ENCODE measurements at regions not wholly inside any gene's neighbourhood (a gene's known extent, or its start where the extent isn't known, plus 50 kb on each side); places are given as distances from the start of the nearest gene placed in this dataset.
"Not testable (repeated sequence)": the region's sequence is repeated elsewhere in the genome, so short reads cannot be mapped to it uniquely, and the experiment has no call there.

DNA sequence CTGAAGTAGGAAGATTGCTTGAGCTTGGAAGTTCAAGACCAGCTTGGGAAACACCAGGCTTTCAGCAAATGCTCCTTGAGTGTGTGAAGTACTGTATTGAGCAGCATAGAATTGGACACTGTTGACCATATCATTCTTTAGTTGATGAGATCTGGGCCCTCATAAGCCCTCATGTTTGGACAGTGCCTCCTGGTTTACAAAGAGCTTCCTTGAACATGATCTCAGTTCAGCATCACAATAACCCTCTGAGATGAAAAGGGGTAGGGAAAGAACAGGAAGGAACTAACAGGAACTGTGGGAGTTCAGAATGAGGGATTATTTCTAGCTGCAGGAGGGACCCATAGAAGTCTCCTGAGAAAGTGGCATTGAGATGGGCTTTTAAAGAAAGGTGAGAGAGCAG, 153.2 kb downstream of the C12orf75 start:
- DNase-seq: no peak

DNA sequence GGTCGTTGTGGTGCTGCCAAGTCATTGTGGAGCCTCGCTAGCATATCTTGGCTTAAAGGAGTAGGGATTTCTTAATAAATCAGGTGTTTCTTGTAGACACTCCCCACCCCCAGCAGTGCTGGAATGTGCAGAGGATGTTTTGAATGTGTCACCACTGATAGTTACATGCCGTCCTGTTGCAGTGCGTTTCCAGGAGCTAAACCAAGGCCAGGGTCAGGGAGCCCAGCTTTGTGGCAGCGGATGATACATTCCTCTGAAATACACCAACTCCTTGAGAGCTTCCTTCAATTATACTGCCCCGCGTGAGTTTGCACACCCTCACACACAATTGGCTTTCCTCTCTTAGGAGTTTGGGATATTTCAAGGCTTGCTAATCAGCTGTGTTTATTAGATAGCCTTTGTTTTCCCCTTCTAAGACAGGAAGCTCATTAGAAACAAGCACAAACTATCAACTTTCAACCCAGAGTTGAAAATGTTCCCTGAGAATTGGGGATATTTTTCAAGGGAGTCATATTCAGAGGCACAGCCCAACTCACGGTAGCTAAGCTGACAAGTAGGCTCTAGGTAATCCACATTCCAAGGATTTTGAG, 154.9 kb downstream of the C12orf75 start:
- no peak for DNase-seq

DNA sequence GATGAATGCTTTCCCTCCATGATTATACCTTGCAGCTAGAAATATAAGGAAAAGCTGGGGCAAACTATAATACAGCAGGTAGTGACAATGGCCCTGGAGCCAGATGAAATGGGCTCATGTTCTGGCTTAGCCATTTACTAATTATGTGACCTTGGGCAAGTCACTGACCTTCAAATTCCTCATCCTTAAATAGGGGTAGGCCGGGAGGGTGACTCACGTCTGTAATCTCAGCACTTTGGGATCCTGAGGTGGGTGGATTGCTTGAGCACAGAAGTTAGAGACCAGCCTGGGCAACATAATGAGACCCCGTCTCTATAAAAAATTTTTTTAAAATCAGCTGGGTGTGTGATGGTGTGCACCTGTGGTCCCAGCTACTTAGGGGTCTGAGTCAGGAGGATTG, 155.4 kb downstream of the C12orf75 start:
- no peak for DNase-seq

DNA sequence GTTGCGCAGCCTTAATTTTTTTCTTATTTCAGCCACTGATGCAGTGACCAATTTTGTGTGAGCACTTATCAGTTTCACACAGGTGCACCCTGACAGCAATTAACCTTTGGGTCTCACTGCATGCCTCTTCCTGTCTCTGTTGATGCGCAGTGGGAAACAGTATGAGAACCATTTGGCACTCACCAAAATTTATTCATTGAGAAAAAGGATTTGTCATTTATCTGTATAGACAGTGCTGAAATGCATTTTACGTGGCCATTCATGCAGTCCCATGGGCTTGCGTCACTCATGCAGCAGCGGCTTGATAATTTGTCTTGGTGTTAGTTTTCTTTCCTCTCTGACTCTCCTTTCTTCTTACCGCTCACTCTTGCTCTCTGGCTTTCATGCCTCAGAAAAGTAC, 157.5 kb downstream of the C12orf75 start:
- no peak for DNase-seq

DNA sequence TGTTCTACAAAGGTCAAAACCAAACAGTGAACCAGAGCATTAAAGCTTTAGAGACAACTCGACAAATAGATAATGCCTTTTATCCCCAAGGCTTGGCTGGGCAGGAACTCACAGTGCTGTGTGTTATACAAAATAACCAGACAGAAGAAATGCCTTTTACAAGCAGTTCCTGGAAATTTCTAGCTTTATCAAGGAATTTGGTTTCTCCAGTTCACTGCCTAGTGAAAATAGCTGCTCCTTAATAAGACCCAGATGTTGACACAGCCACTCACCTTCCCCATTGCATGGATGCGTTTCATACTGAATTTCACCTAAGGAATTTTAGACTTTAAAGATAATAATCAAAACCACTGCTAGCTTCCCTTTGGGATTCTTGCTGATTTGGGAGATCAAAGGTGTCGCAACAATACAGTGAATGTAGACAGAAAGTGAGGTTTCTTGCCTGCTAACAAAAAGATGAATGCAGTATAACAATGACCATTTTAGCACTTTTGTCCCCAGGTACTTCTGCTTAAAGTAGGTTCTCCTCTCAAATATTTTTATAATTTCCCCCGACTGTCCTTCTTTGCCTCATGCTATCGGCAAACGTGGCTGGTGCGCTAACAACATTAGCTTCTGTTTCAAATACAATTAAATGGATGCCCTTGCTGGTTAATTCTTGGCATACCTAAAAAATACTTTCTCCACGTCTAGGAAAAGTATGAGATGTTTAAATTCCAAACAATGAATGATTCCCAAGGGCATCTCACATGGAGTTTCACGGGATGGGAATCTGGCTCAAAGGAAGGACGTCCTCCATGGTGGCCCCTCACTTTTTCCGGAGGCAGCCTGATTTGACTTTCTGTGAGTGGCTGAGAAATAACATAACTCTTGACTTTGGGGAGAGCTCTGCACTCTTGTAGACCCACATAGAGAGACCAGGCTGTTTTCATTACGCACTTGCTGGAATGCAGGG, 162.4 kb downstream of the C12orf75 start:
- no peak for DNase-seq

DNA sequence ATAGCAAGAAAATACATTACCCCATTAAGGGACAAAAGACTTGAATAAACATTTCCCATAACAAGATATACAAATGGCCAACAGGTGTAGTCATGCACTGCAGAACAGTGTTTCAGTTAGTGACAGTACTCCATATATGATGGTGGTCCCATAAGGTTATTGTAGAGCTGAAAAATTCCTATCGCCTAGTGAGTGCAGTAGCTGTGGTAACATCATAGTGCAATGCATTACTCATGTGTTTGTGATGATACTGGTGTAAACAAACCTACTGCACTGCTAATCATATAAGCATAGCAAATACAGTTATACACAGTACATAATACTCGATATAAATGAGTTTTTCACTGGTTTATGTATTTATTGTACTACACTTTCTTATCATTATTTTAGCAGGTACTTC, 168.7 kb downstream of the C12orf75 start:
- DNase-seq: no peak

DNA sequence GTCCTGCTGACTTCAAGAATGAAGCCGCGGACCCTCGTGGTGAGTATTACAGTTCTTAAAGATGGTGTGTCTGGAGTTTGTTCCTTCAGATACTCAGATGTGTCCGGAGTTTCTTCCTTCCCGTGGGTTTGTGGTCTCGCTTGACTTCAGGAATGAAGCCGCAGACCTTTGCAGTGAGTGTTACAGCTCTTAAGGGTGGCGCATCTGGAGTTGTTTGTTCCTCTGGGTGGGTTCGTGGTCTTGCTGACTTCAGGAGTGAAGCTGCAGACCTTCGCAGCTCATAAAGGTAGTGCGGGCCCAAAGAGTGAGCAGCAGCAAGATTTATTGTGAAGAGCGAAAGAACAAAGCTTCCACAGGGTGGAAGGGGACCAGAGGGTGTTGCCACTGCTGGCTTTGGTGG, 170.2 kb downstream of the C12orf75 start:
- not testable (repeated sequence) for DNase-seq

DNA sequence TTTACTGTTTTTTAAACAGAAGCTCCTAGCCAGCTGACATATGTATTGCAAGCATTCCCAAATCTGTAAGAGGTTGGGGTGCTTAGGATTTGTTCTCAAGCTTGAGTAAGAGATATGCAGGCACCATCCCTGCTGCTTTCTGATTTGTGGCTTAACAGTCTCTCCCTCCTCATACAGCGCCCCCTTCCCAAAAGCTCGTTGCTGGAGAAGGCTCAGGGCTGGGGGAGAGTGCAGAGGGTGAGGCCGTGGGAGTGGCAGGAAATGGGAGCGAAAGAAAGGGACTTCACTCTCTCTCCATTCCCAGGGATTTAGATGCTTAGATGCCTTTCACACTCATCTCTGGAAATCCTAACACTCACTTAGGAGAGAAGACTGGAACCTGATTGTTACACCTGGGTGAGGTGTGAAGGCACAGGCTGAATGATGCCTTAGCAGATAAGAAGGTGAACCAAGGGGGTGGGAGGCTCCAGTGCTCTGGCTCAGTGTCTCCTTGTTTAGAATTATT, 172.0 kb downstream of the C12orf75 start:
- DNase-seq: no peak

DNA sequence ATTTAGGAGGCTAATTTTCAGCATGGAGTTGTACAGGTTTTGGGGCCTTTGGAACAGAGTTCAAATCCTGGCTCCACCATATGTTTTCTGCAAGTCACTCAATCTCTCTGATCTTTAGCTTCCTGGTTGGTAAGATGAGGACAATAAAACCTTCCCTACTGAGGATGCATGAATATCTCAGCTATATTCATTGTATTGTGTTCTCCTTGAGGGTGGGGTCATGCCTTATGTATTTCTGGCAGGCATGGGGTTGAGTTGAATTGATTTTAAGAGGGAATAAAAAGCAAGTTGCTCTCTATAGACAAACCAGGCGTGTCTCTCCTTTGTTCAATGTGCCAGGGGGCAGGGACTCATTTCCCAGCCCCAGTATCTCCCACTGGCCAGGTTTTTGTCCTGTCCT, 173.1 kb downstream of the C12orf75 start:
- no peak for DNase-seq

DNA sequence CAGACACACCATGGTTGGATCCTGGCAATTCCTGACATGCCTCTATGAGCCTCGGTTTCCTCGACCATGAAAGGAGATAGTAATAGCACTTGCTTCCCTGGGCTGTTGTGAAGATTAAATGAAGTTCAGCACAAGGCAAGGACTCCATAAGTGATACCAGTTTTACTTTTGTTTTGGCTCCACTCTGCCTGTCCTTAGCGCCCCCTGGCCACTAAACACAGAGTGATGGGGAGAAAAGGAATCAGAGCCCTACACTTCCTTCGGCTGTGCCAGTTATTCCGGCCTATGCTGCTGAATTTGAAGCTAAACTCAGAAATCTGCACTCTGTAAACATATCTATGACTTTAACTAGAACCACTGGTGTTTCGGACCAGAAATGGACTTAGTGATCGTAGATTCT, 173.8 kb downstream of the C12orf75 start:
- no peak for DNase-seq

- DNase-seq: no peak
Measured at GRCh38 chr12:105506678-105507310, 176.3 kb downstream of the C12orf75 start.

GRCh38 chr12:105507311-105508038, 177.0 kb downstream of the C12orf75 start:
- DNase-seq: no peak

DNA sequence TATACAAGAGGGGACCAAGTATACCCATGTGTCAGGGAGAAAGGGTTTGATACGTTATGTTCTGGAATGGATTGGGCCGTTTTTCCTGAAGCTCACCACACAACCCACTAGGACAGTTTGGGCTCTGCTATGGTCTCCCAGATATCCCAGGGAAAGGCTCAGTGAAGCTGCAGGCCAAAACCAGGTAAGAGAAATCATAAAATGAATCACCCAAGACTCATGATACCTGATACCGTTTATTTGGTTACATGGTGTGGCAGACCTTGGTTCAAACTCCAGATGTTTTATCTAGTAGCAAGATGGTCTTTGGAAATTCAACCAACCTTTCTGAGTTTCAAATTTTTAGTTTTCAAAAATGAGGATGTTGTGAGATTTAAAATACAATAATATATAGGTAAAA, 177.6 kb downstream of the C12orf75 start:
- DNase-seq: no peak

GRCh38 chr12:105510526-105510925, 180.0 kb downstream of the C12orf75 start:
- DNase-seq: no peak

DNA sequence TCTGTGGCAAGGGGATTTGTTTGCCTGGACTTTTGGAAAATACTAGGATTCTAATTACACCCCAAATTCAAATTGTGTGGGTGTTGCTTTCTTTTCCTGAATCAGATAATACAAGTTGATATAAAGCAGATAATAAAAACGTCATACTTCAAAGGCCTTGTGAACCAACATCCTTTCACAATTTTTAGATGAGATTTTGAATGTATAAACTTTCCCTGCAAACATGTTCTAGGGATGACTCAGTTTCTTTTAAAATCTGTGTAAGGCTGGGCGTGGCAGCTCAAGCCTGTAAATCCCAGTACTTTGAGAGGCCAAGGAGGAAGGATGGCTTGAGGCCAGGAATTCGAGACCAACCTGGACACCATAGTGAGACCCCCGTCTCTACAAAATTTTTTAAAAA, 182.4 kb downstream of the C12orf75 start:
- DNase-seq: not testable (repeated sequence)

DNA sequence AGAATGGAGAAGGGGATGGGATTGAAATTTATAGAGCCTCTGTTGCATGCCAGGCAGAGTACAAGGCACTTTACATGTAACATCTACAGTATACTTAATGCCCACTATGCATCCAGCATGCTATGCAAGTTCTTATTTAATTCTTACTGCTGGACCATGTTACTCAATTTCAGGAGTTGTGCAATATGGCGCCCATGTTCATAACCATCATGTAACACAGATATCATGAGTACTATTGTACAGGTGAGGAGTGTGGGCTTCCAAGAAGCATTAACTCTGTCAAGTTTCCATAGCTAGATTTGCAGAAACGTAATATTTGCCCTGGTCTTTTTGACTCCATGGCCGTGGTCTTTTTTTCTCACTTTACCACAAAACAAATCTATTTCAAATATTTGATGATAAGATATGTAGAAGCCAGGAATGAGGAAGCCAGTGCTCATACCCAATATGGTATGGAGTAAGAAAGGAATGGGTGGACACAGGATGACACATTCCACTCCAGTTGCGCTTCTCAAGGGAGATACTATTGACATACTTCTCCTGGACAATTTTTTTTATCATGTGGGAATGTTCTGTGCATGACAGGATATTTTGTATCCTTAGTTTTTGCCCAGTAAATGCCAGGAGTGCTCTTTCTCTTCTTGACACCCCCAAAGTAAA, 191.8 kb downstream of the C12orf75 start:
- no peak for DNase-seq

DNA sequence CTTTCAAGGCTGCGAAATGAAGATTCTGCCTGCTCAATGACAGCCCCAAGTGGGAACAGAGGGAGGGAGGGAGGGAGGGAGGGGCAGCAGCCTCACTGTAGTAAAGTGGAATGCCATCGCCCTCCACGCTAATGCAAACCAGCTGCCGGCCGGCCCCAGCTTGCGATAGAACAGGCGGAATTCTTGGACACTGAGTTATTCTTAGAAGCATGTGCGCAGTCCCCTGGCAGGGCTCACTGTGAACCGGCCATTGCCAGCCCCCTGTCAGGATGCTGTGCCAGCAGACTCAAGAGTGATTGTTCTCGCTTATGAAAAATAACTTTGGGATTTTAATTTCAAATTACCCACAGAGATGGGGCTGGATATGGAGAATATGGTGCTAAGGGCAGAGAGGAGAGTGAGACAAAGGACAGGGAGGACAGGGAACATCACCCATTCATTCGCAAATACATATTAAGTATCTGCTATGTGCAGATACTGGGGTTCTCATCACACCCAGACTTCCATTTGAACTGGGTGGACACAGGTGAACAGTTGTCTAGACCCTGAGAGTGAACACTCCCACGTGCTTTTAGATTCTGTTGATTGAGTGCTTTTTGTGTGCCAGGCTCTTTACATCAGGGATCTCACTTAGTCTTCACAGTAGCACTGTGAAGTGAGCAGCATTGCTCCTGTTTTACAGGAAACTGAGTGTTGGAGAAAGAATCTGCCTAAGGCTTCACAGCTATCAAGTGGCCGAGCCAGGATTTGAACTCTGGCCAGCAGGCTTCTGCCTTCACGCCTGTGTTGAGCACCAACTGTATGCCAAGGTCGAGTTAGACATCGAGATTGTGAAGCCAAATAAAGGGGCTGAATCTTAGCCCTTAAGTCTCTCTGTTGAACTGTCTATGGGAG, 192.9 kb downstream of the C12orf75 start:
- DNase-seq: peak in 1 of 2 experiments; percentile 4

- no peak for DNase-seq
Measured at GRCh38 chr12:105524961-105525360, 194.5 kb downstream of the C12orf75 start.

- no peak for DNase-seq
Measured at GRCh38 chr12:105534068-105534467, 203.6 kb downstream of the C12orf75 start.

DNA sequence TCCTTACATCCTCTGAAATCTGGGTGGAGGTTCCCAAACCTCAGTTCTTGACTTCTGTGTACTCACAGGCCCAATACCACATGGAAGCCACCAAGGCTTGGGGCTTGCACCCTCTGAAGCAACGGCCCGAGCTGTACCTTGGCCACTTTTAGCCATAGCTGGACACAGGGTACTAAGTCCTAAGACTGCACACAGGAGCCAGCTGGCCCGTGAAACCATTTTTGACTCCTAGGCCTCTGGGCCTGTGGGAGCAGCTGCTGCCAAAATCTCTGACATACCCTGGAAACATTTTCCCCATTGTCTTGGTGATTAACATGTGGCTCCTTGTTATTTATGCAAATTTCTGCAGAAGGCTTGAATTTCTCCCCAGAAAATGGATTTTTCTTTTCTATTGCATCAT, 204.5 kb downstream of the C12orf75 start:
- not testable (repeated sequence) for DNase-seq

GRCh38 chr12:105538880-105539279, 208.4 kb downstream of the C12orf75 start:
- DNase-seq: no peak

Measured in NCI-H187 (cell line).